Anterior cingulate cortex (tissue), 58 donors: ENCODE measurements at regions not wholly inside any gene's neighbourhood (a gene's known extent, or its start where the extent isn't known, plus 50 kb on each side); places are given as distances from the start of the nearest gene placed in this dataset.
"Not testable (repeated sequence)": the region's sequence is repeated elsewhere in the genome, so short reads cannot be mapped to it uniquely, and the experiment has no call there.

Source experiments
- DNase-seq, 58 donors: peaks; one replicate each; lab custom pipeline; 2025; lab: John Stamatoyannopoulos, UW

DNA sequence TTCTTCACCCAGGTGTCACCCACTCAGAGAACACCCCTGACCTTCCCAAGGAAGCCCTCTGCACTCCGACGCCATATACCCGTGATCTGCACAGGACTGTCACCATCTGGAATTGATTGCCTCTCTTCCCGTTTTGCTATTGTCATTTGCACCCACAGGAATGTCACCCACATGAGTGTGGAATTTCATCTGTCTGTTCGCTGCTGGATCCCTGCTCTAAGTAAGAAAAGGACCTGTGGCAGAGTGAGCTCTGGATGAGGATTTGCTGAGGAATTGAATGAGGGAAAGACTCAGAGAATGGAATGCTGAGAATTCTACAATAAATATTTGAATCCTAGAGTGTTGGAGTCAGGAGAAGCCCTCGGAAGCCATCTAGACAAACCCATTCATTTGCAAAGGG lies 233.6 kb upstream of the SULF2 start:
- DNase-seq: not testable (repeated sequence)

DNA sequence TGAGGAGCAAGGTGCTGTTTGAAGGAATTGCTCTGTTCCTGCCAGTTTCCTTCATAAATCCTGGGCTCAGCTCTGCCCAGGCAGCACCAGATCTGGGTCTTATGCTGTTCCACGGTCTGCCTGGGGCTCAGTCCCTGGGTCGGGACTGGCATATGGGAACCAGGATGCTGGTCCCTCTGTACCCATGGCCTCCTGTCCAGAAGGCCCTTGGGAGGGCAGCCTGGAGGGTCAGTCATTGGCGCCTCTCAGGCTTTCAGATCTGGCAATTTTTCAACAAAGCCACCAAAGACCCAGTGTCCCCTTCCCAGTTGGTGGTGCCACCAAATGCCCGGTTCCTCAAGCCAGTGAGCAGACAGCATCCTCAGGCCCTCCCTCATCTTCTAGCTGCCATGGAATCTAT lies 232.7 kb upstream of the SULF2 start:
- DNase-seq: no peak

DNA sequence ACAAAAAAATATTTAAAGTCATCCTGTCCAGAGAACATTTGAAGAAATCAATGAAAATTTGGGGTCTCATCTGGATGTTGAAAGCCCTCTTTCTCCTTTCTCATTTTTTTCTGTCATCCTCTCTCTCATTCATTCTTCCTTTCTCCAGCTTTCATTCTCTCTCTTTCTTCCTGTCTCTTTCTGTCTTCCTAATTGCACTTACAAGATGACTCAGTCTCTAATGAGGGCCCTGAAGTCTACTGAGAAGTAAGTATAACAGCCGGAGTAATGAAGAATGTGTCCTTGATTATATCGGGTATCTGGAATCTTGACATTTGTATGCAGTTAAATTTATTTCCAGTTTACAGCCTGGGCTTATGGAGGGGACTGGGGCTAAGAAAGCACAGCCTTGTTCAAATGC lies 232.2 kb upstream of the SULF2 start:
- no peak for DNase-seq

DNA sequence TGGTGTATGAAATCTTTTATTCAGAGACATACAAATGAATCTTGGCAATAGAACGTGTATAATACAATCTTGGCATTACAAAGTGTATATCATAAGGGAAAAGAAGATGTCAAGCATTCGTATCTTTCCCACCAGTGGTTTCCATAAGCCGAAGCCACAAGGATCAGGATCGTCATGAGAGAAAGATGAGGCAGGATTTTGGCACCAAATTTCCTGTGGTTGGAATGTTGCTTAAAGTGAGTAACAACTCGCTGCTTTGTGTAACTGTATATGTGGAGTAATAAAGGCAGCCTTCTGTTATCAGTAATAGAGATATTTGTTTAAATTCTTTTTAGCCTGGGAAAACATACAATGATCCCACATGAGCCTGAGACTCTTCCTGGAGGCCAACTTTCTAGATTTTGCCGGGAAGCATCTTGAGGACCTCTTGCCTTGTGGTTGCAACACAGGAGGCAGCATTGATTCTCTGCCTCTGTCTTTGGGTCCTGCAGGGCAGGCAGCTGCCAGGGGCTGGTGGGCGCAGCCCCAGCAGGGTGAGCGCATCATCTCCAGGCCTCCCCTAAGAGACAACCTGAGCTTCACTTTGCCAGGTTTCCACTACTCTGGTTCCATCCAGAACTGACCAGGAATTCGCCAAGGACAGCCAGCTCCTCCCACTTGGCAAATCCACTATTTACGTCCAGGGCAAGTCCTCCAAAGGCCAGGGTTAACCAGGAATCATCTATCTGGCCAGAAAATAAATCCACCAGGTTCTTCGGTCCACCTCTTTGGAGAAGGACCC lies 230.9 kb upstream of the SULF2 start:
- no peak for DNase-seq

DNA sequence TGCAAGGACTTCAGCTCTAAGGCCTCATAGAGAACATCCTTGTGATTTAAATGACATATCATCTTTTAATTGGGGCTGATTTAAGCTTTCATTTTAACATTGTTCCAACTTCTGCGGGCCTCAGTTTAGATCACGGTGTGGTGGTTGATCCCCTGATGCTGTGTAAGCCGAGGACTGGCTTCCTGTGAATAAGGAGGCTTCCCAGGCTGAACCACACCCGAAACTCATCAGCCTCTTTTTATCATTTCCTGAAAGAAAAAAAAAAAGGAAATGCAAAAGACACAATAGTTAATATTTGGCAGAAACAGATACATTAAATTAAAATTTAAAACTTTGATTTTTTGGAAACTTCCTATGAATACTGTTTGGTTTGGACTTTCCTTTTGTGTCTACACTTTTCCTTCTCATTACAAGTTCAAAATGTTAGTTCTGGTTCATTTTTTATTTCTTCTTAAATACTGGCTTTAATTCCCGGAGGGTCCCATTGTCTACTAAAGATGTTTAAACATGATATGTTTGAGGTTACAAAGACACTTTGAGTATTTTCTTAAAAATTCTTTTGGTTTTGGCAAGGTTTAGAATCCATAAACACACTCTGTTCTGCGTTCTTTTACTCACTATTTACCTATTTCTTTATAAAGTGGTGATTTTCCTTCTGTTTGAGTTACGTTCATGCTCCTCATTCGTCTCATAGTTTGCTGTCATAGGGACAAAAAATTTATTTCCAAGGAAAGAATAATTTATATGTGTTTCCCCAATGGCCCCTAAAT lies 230.0 kb upstream of the SULF2 start:
- DNase-seq: no peak

DNA sequence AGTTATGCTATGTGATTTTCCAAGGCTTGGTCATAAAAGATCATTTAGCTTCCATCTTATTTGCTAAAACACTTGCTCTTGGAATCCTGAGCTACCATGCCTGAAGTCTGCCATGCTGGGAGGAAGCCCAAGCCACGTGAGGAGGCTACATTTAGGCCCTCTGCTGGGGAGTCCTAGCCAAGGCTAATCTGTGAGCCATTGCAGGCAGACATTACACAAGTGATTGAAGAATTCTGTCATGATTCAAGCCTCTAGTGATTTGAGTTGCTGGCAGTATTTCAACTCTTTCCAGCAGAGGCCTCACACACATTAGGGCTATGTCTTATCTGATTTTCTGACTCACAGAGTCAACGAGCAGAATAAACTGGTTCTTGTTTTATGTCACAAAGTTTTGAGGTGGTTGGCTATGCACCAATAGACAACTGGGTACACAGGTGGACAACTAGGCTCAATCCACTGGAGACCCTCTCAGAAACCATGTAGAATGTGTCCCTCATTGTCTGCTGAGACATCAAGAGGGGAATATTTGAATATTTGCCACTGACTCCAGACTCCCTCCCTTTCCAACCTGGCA lies 227.2 kb upstream of the SULF2 start:
- no peak for DNase-seq

DNA sequence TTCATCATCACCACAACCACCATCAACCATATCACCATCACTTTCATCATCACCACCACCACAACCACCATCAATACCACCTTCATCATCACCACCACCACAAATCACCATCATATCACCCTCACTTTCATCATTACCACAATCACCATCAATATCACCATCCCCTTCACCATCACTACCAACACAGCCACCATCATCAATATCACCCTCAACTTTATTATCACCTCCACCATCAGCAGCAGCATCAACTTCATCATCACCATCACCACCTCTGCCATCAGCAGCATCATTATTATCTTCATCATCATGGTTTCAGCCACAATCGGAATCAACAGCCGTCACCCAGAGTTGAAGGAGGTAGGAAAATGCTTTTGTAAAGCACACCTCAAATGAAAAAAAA lies 225.7 kb upstream of the SULF2 start:
- no peak for DNase-seq

DNA sequence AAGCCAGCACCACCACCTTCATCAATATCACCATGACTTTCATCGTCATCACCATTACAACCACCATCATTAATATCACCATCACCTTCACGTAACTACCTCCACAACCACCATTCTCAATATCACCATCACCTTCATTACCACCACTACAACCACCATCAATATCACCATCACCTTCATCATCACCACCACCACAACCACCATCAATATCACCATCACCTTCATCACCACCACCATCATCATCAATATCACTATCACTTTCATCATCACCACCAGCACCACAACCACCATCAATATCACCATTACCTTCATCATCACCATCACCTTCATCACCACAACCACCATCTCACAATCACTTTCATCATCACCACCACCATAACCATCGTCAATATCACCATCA lies 225.3 kb upstream of the SULF2 start:
- no peak for DNase-seq

DNA sequence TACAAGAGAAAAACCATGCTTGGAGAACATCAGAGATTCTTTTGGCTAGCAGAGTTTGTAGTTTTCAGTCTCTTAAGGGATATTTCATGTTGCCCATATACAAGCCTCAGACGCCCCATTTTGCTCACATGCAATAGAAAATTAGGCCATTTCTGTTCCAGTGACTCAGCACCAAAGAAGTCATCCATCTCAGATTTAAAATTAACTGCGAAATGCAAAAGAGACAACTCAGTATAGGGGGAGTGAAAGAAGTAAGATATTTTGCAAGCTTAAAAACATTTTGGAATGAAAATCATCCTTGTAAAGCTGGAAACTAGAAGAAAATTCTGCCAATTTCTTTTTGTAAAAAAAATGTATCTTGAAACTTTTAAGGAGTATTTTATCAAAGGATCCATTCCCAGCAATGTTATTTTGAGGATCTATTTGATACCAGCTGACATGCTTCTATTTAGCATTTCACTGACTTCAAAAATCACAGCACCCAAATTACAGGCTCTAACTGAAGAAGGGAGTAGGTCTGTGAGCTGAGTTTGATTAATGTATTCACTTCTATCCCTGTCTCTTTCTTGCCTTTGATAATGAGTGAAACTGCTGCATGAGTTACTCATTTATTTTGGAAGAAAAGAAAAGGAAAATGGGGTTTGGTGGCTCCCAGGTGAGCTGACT lies 223.7 kb upstream of the SULF2 start:
- DNase-seq: peak in 1 of 58 donors; percentile 8

DNA sequence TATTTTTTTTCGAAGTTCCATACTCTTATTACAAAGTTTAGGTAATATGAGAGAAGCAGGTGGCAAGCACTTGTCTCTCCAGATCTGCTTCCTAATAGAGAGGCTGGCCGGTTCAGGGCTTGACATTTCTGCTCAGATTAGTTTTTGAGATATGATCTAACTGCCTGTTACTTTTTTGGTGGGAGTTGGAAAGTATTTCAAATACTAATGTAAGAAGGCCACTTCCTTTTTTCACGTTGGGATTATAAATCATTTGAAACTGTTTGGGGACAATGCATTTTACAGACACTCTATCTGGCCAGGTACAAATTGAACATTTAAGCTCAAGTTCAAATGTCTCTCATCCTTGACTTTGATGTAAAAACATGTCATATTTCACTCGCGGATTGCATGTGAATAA lies 222.1 kb upstream of the SULF2 start:
- DNase-seq: no peak

DNA sequence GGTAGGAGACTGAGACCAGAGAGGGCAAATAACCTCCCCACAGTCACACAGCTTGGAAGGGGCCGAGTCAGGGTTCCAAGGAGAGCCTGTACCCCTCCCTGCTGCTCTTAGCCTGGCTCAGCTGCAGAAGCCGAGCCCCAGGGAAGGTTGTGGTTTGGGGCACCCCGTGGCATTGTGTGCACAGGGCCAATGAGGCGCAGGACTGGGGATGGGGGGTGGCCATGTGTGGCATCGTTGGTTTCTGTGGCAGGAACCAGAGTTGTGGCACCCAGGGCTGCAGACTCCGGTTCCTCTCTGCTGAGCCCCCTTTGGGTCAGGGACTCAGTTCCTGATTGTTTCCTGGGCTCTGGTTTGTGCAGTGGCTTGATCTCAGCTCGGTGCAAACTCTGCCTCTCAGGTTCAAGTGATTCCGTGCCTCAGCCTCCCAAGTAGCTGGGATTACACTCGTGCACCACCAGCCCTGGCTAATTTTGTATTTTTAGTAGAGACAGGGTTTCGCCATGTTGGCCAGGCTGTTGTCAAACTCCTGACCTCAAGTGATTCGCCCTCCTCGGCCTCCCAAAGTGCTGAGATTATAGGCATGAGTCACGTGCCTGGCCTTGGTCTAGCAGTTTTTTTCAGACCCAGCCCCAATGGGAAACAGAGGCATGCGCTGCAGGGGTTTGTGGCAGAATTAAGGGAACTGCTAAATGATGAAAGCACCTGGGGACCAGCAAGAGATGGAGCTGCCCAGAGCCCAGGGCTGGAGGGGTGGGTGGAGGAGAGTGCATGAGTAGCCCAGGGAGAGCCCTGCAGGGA lies 221.0 kb upstream of the SULF2 start:
- DNase-seq: no peak

DNA sequence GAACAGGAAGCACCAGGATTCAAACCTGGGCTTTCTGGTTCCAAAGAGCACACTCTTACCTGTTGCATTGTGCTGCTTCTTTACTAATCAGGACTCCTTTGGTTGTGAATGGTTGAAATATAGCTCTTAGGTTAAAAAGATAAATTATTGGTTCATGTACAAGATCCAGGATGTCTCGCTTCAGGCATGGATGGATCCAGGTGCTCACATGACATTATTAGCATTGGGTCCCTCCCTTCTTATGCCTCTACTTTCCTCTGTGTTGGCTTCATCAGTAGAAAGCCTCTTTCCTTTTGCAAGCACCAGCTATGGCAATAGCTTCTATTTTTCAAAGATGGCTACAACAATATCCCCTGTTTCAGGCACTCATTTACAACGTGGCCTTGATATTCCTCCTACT lies 217.7 kb upstream of the SULF2 start:
- no peak for DNase-seq

DNA sequence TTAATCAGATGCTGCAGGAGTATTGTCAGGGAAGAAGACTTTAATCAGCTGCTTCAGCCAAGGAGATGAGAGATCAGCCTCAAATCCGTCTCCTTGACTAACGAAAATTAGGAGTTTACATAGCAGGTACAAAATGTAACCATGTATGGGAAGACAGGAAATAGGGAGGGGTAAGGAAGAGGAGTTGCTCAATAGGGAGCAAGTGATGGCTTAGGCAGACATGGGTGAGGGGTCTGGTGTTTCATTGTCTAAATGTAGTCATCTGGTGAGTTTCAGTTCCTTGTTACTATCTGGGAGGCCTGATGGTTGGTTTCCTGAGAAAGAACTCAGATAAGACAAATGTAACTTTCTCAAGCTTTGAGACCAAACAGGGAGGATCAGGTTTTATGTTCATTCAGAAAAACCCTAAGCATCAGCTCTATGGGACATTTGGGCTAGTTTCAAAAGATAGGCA lies 217.3 kb upstream of the SULF2 start:
- DNase-seq: no peak

DNA sequence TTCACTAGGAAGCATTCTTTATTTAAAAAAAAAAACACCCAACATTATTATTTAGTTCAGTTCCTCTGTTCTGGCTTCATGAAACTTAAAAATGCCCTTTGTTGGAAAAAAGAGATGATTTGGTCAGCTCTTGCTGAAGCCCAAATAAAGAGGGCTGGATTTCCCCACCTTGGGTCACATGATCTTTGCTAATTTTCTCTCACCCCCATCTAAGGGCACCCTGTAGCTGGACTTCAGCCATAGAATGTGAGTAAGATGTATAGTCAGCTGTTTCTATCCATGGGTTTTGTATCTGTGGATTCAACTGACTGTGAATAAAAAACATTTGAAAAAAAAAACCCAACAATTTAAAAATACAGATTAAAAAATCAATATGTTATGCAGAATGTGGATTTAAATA lies 213.9 kb upstream of the SULF2 start:
- DNase-seq: no peak

DNA sequence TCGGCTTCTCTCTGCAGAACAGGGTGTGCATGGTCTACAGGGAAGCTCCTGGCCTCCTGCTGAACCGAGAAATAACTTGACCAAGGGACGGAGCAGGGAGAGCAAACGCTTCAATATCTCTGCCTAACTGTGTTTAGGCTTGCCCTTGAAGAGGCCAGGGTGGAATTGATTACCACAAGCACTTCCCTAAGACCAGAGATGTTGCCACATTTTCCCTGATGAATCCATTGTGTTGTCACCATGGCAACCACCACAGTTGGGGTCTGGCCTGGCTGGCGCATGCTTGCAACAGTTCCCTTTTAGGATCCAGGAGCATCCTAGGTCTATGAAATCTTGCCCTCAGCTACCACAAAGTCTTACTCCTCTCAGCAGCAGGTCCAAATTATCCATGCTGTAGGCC lies 213.5 kb upstream of the SULF2 start:
- DNase-seq: no peak

DNA sequence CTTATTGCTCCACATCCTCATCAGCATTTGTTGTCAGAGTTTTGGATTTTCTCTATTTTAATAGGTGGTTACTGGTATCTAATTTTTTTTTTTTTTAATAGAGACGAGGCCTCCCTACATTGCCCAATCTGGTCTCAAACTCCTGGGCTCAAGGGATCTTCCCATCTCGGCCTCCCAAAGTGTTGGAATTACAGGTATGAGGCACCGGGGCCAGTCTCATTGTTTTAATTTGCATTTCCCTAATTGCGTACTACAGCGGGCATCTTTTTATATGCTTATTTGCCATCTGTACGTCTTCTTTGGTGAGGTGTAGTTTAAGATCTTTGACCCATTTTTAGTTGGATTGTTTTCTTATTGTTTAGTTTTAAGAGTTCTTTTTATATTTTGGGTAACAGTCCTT lies 210.4 kb upstream of the SULF2 start:
- DNase-seq: no peak

DNA sequence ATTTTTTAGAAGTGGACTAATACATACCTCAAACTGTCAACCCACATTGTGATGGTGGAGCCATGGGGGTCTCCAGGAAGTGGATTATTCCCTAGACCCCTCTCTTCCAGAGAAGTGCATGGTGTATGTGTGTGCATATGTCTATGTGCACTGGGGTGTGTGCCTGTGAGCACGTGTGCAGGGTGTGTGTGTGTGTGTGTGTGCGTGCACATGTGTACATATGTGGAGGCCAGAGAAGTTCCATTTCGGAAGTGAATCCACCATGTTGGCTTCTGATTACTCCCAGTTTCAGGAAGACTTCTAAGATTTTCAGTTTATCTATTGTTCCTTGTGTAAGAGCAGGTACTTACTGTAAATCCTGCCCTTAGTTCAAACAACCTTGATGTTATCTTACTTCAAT lies 208.5 kb upstream of the SULF2 start:
- no peak for DNase-seq

DNA sequence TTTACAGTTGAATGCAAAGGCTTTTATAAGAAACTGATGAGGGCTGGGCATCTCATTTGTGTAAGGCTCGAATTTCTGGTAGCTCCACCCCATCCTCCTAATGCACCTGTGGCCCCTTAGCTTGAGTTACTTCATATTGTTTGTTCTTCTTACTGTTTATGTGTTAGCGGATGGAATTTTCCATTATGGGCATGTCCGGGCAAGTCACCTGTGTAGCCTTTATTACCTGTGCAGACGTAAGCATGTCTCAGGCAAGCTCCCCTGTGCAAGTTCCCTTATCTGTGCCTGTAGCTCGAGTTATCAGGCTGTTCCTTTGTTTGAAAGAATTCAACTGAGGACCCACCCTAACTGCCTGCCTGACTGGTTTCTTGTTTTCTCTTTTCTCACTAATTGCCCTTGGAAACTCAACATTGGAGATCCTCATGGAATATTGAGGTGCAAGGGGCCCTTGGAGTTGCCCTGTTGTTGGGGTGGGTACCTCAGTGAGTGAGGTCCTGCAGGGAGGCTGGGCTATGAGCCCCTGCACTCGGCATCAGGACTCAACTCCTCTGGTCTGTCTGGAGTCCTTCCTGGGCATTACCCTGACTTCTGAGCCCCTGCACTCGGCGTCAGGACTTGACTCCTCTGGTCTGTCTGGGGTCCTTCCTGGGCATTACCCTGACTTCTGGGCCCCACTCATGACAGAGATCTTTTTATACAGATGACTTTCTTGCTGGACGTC lies 207.9 kb upstream of the SULF2 start:
- no peak for DNase-seq

DNA sequence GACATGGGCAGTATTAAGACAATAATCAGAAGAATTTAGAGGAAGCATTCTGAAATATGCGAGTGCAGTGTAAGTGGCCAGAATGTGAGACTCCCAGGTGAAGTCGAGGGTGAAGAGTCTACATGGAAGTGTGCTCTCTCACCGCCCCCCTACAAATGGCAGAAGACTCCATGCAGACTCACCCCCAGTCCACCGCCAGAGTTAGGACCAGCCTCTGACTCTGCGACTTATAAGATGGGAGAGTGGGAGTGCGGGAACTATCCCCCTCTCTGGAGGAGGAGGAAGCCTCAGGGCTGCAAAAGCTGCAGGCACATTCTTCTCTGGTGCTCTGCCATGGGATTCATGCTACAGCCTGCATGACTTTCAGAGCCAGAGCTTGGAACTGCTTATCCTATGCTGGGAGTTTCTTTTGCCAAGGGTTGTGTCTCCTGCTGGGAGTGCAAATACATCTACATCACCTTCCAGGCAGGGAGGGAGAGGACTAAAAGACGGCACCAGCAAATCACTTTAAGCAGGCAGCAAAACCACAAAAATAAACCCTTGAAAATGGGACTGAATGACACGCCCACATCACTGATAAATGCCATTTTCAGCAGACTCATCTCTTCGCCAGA lies 206.7 kb upstream of the SULF2 start:
- no peak for DNase-seq
